ENCODE measurements at regions not wholly inside any gene's neighbourhood (a gene's known extent, or its start where the extent isn't known, plus 50 kb on each side); places are given as distances from the start of the nearest gene placed in this dataset.

GRCh38 chr4:83780053-83780733 is 244.3 kb downstream of the GPAT3 start:
- Histone ChIP-seq H3K4me3 (ENCODE audit: low read length) (no peak overlapping the region), H3K9ac (ENCODE audit: low read length) (no peak overlapping the region), H3K79me2 (ENCODE audit: low read length) (no peaks in the 10 kb centered on the region), H2AFZ (ENCODE audit: low read depth, low read length) (no peak overlapping the region), H3K4me1 (ENCODE audit: low read length) (no peaks in the 10 kb centered on the region), H3K36me3 (replicated peaks; ENCODE audit: low read depth, low read length) (no peaks in the 10 kb centered on the region), H3K9me3 (ENCODE audit: insufficient read depth, low read length) (no peaks in the 10 kb centered on the region), H3K27ac (ENCODE audit: low read length) (no peak overlapping the region), H3K4me2 (ENCODE audit: low read length) (no peak overlapping the region), H4K20me1 (ENCODE audit: insufficient read depth, low read length) (no peaks in the 10 kb centered on the region), H3K27me3 (ENCODE audit: low read depth, low read length) (no peaks in the 10 kb centered on the region)
- no peak for TF ChIP-seq EZH2phosphoT487 (IDR thresholded peaks at IDR 0.05; ENCODE audit: low read depth)
- no peak for TF ChIP-seq CTCF (IDR thresholded peaks at IDR 0.05; ENCODE audit: low read depth, low read length)

- Histone ChIP-seq H3K9ac (ENCODE audit: low read length) (no peak overlapping the region), H3K4me1 (ENCODE audit: low read length) (no peaks in the 10 kb centered on the region)
- no peak for TF ChIP-seq CTCF (IDR thresholded peaks at IDR 0.05; ENCODE audit: low read depth, low read length)
- TF ChIP-seq EZH2phosphoT487 (IDR thresholded peaks at IDR 0.05; ENCODE audit: low read depth), result no peak
These were observed 243.5 kb downstream of the GPAT3 start for GRCh38 chr4:83779103-83780052.

GRCh38 chr4:83772685-83773084 is 236.8 kb downstream of the GPAT3 start:
- Histone ChIP-seq H3K4me1 (ENCODE audit: low read length) (no peaks in the 10 kb centered on the region), H3K27me3 (ENCODE audit: low read depth, low read length) (0 out of 2 replicates have a peak, but pooled peaks cover 2% of the 10 kb centered on the region), H3K79me2 (ENCODE audit: low read length) (no peaks in the 10 kb centered on the region), H3K9ac (ENCODE audit: low read length) (no peak overlapping the region), H3K4me2 (ENCODE audit: low read length) (no peak overlapping the region), H3K27ac (ENCODE audit: low read length) (no peak overlapping the region), H3K4me3 (ENCODE audit: low read length) (no peak overlapping the region), H3K36me3 (replicated peaks; ENCODE audit: low read depth, low read length) (no peaks in the 10 kb centered on the region), H3K9me3 (ENCODE audit: insufficient read depth, low read length) (no peaks in the 10 kb centered on the region), H4K20me1 (ENCODE audit: insufficient read depth, low read length) (no peaks in the 10 kb centered on the region), H2AFZ (ENCODE audit: low read depth, low read length) (peak overlapping the region; percentile 18; the same call in 1 of the 2 replicates)
- TF ChIP-seq EZH2phosphoT487 (IDR thresholded peaks at IDR 0.05; ENCODE audit: low read depth) (no peak), CTCF (IDR thresholded peaks at IDR 0.05; ENCODE audit: low read depth, low read length) (no peak)

More at GRCh38 chr4:83779103-83780052, 243.5 kb downstream of the GPAT3 start:
- H3K9me3 ChIP-seq (ENCODE audit: insufficient read depth, low read length), result no peaks in the 10 kb centered on the region
- no peak overlapping the region for H2AFZ ChIP-seq (ENCODE audit: low read depth, low read length)
- no peaks in the 10 kb centered on the region for H4K20me1 ChIP-seq (ENCODE audit: insufficient read depth, low read length)
- H3K27me3 ChIP-seq (ENCODE audit: low read depth, low read length), result no peaks in the 10 kb centered on the region
- no peaks in the 10 kb centered on the region for H3K36me3 ChIP-seq (replicated peaks; ENCODE audit: low read depth, low read length)
- no peak overlapping the region for H3K27ac ChIP-seq (ENCODE audit: low read length)
- H3K4me2 ChIP-seq (ENCODE audit: low read length), result no peak overlapping the region
- H3K4me3 ChIP-seq (ENCODE audit: low read length), result no peak overlapping the region
- no peaks in the 10 kb centered on the region for H3K79me2 ChIP-seq (ENCODE audit: low read length)

GRCh38 chr4:83771113-83771705 is 235.3 kb downstream of the GPAT3 start:
- Histone ChIP-seq H3K4me2 (ENCODE audit: low read length) (no peak overlapping the region), H3K36me3 (replicated peaks; ENCODE audit: low read depth, low read length) (no peaks in the 10 kb centered on the region), H3K9me3 (ENCODE audit: insufficient read depth, low read length) (no peaks in the 10 kb centered on the region), H3K4me1 (ENCODE audit: low read length) (no peaks in the 10 kb centered on the region), H3K9ac (ENCODE audit: low read length) (no peak overlapping the region), H3K79me2 (ENCODE audit: low read length) (no peaks in the 10 kb centered on the region), H2AFZ (ENCODE audit: low read depth, low read length) (no peak overlapping the region), H3K27me3 (ENCODE audit: low read depth, low read length) (0 out of 2 replicates have a peak, but pooled peaks cover 2% of the 10 kb centered on the region), H4K20me1 (ENCODE audit: insufficient read depth, low read length) (no peaks in the 10 kb centered on the region), H3K4me3 (ENCODE audit: low read length) (no peak overlapping the region), H3K27ac (ENCODE audit: low read length) (no peak overlapping the region)
- TF ChIP-seq EZH2phosphoT487 (IDR thresholded peaks at IDR 0.05; ENCODE audit: low read depth), result no peak
- peak; percentile 74 for TF ChIP-seq CTCF (IDR thresholded peaks at IDR 0.05; ENCODE audit: low read depth, low read length)

Measured in OCI-LY3 (cell line).